Activated T-cell treated with anti-CD3 and anti-CD28 coated beads for 24 hours (primary cell): ENCODE measurements at regions not wholly inside any gene's neighbourhood (a gene's known extent, or its start where the extent isn't known, plus 50 kb on each side); places are given as distances from the start of the nearest gene placed in this dataset.

Source experiments
- DNase-seq: peaks from one replicate; pipeline ENCODE4 v3.0.0-alpha.2; 2020; ENCODE audit warnings: low read depth

DNA sequence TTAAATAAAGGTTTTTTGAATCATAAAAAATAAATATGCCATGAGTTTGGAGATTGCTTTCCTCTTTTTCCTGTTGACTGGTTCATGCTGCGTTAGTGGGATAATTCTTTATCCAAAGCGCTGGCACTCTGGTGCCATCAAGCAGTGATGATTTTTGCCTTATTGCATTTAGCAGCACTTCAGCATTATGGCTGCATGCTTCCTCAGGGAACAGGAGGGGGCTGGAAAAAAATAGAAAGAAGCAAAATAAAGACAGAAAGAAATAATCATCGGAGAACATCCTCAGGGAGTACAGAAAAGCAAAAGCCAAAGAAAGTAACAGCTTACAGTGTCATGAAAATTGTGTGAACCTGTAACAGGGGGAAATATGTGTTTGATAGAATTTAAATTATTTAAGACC lies 1408.2 kb upstream of the PIK3C3 start:
- no peak for DNase-seq

DNA sequence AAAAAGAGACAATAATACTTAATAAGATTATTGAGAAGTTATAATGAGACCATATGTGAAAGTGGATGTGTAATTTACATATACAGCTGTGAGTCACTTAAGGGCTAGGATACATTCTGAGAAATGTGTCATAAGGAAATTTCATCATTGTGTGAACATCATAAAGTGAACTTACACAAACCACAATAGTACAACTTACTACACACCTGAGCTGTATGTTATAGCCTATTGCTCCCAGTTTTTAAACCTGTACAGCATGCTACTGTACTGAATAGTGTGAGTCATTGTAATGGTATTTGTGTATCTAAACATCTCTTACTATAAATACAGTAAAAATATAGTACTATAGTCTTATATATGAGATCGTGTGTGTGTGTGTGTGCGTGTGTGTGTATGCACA lies 1420.3 kb upstream of the PIK3C3 start:
- DNase-seq = no peak

GRCh38 chr18:40532046-40532445 lies 1423.0 kb upstream of the PIK3C3 start:
- no peak for DNase-seq

- DNase-seq = no peak
Observed at GRCh38 chr18:40531051-40531450, 1424.0 kb upstream of the PIK3C3 start.

- no peak for DNase-seq
Observed at GRCh38 chr18:40529478-40529877, 1425.6 kb upstream of the PIK3C3 start.

GRCh38 chr18:40524881-40525280 lies 1430.2 kb upstream of the PIK3C3 start:
- DNase-seq = no peak

- DNase-seq = no peak
Observed at GRCh38 chr18:40523287-40523686, 1431.7 kb upstream of the PIK3C3 start.

- no peak for DNase-seq
Observed at GRCh38 chr18:40501026-40501425, 1454.0 kb upstream of the PIK3C3 start.

- no peak for DNase-seq
Observed at GRCh38 chr18:40494603-40495002, 1460.4 kb upstream of the PIK3C3 start.

GRCh38 chr18:40493316-40493715 lies 1461.7 kb upstream of the PIK3C3 start:
- no peak for DNase-seq

DNA sequence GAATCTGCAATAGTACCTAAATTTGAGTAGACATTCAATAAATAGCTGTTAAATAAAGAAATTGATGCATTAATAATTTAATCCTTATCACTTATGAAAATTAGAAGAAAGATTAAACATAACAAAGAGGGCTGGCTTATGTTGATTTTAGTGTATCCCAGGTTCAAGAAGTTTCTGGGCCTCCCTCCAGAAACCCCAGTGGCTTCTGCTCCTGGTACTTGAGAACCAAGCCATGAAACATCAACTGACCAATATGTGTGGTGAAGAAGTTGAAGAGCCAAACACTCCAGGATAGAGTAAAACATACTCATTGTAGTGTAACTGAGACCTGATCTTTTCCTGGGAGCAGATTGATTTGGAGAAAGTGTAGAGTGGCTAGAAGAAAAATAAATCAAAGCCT lies 1465.7 kb upstream of the PIK3C3 start:
- no peak for DNase-seq

DNA sequence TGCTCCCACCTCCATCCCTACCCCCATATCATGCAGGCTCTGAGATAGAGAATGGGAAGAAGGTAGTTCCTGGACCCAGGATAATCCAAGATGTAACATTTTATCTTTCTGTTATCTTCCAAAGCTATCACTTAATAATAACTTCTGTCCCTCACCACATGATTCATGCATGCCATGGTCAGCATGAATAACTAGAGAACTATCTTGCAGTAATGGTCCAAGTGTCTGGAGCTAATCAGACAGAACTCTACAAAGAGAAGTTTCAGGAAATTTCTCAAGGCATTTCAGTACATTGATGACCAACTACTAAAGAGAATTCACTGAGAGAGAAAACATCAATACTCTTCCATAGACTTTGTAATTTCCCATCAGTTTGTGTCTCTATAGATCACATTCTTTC lies 1469.7 kb upstream of the PIK3C3 start:
- no peak for DNase-seq

GRCh38 chr18:40473221-40474029 lies 1481.6 kb upstream of the PIK3C3 start:
- DNase-seq = no peak

DNA sequence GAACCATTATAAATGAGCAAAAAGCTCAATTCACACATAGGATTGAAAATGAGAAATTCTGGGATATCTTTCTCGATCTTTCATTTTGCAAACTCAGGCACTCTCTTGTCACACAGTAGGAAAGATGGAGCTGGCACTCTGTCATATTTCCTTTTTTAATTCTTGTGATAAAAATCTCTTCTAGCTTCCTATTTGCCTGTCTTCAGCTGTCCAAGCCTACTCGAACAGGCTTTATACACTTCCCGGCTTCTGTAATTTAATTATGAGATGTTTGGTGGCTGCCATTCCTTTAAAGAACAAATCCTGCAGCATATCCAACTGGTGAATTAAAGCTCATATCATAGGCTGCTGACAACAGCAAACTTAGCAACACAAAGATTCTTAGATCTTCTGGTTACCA lies 1484.3 kb upstream of the PIK3C3 start:
- no peak for DNase-seq

DNA sequence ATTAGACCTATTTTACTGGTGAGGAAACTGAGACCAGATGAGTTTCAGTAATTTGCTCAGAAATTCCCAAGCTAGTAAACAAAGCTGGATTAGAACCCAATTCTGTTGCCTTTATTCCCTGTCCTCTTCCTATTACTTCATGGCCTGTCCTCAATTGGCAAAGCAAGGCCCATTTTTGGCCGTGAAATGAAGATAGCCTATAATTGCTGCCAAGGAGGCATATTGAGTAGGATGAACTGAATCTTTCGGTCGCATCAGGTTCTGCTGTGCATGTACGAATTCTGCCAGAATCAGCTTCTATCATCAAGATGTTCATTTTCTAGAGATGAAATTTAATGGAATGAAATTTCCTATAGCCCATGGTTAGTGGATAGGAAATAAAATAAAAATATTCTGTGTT lies 1485.2 kb upstream of the PIK3C3 start:
- DNase-seq = no peak

GRCh38 chr18:40469316-40469715 lies 1485.7 kb upstream of the PIK3C3 start:
- DNase-seq = no peak

DNA sequence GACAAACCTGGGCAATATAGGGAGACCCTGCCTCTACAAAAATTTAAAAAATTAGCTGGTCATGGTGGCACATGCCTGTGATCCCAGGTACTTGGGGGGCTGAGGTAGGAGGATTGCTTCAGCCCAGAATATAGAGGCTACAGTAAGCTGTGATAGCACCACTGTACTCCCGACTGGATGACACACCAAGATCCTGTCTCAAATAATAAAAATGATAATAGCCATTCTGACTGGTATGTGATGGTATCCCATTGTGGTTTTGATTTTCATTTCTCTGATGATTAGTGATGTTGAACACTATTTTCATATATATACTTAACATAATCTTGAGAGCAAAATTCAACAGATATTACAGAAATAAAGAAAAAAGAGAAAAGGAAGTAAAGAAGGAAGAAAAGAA lies 1491.0 kb upstream of the PIK3C3 start:
- no peak for DNase-seq

- no peak for DNase-seq
Observed at GRCh38 chr18:40453903-40454302, 1501.1 kb upstream of the PIK3C3 start.

- no peak for DNase-seq
Observed at GRCh38 chr18:40452599-40452998, 1502.4 kb upstream of the PIK3C3 start.

- DNase-seq = no peak
Observed at GRCh38 chr18:40450751-40451150, 1504.3 kb upstream of the PIK3C3 start.

DNA sequence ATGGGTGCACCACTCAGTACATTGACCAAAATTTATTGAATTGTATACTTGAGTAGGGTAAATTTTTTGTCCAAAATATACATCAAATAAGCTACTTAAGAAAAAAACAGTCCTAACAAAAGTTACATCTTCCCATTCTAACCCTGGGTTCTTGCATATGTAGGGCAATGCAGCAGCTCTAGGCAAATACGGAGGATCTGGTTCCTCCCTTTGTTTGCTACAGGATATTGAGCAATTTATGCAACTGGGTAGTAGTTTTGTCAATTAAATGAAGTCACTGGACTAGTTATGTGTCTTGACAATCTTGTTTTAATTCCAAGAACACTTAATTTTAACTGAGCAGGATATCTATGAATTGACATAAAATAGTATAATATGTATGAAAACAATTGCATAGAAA lies 1507.2 kb upstream of the PIK3C3 start:
- DNase-seq = no peak

- DNase-seq = no peak
Observed at GRCh38 chr18:40440088-40440487, 1514.9 kb upstream of the PIK3C3 start.

DNA sequence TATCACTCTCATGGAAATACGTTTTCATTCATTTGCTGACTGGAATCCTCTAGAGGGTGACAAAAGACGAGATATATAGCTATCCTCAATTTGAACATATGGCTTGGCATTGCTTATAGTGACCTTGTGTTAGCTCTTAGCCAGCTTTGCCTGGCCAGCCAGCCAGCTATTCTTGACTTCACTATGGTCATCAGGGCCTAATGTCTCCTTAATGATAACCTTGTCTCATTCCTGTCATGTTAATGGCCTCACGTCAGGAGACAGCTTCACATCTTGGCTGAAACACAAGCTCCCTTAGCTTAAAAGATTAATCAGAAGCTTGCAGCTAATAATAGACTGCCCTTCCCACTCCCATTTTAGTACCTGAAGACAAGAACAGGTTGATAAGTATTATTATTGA lies 1517.5 kb upstream of the PIK3C3 start:
- DNase-seq = no peak
